ENCODE measurements at regions not wholly inside any gene's neighbourhood (a gene's known extent, or its start where the extent isn't known, plus 50 kb on each side); places are given as distances from the start of the nearest gene placed in this dataset.

DNA sequence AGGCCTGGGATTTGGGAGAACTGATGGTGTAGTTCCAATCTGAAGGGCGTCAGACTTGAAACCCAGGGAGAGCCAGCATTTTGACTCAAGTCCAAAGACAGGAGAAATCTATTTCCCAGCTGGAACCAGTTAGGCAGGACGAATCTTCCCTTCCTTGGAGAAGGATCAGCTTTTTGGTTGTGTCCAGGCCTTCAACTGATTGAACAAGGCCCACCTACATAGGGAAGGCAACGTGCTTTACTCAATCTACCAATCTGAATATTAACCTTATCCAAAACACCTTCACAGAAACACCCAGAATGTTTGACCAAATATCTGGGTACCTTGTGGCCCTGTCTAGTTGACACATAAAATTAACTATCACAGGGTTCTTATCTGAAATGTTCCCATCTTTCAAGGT is 221.9 kb upstream of the DLGAP1 start:
- Histone ChIP-seq H3K36me3 (ENCODE audit: control insufficient read depth in 2 of 3, insufficient read depth in 3 of 3, low read length in 3 of 3) (no peaks in the 10 kb centered on the region), H3K9me3 (ENCODE audit: control insufficient read depth in 2 of 3, insufficient read depth in 1 of 3, low read length in 3 of 3) (peaks cover 0 to 2% (median 0%) of the 10 kb centered on the region in 3 donors), H3K9ac (ENCODE audit: low read length in 3 of 3) (no peak overlapping the region), H3K4me3 (ENCODE audit: low read length in 3 of 3) (no peak overlapping the region), H3K27me3 (ENCODE audit: control insufficient read depth, insufficient read depth, low read length) (no peaks in the 10 kb centered on the region), H3K4me1 (ENCODE audit: control insufficient read depth in 2 of 3, insufficient read depth in 2 of 3, low read depth in 1 of 3, low read length in 3 of 3) (no peaks in the 10 kb centered on the region), H3K27ac (ENCODE audit: low read depth in 2 of 2, low read length in 2 of 2) (no peak overlapping the region)
- FAIRE-seq (no peak), DNase-seq (no peak)
- no peak for TF ChIP-seq CTCF (IDR thresholded peaks at IDR 0.05; ENCODE audit: borderline replicate concordance, extremely low read depth, insufficient read depth)
- intact Hi-C loops (cut with DNase I) = no loop called here

DNA sequence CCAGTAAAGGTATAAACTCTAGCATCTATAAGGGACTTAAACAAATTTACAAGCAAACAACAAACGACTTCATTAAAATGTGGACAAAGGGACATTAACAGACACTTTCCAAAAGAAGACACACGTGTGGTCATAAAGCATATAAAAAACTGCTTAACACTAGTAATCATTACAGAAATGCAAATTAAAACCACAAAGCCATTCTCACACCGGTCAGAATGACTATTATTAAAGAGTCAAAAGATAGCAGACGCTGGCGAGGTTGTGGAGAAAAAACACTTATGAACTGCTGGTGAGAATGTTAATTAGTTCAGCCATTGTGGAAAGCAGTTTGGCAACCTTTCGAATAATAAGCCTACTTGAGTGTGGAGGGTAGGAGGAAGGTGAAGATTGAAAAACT is 217.1 kb upstream of the DLGAP1 start:
- FAIRE-seq (no peak), DNase-seq (no peak)
- intact Hi-C loops (cut with DNase I) = no loop called here
- H3K27me3 ChIP-seq (ENCODE audit: control insufficient read depth, insufficient read depth, low read length) = no peaks in the 10 kb centered on the region
- no peaks in the 10 kb centered on the region for H3K36me3 ChIP-seq (ENCODE audit: control insufficient read depth in 2 of 3, insufficient read depth in 3 of 3, low read length in 3 of 3)
- no peaks in the 10 kb centered on the region for H3K4me1 ChIP-seq (ENCODE audit: control insufficient read depth in 2 of 3, insufficient read depth in 2 of 3, low read depth in 1 of 3, low read length in 3 of 3)
- no peak for TF ChIP-seq CTCF (IDR thresholded peaks at IDR 0.05; ENCODE audit: borderline replicate concordance, extremely low read depth, insufficient read depth)
- H3K4me3 ChIP-seq (ENCODE audit: low read length in 3 of 3) = no peak overlapping the region
- H3K9ac ChIP-seq (ENCODE audit: low read length in 3 of 3) = no peak overlapping the region
- peaks cover 0 to 7% (median 1%) of the 10 kb centered on the region in 3 donors for H3K9me3 ChIP-seq (ENCODE audit: control insufficient read depth in 2 of 3, insufficient read depth in 1 of 3, low read length in 3 of 3)
- no peak overlapping the region for H3K27ac ChIP-seq (ENCODE audit: low read depth in 2 of 2, low read length in 2 of 2)

DNA sequence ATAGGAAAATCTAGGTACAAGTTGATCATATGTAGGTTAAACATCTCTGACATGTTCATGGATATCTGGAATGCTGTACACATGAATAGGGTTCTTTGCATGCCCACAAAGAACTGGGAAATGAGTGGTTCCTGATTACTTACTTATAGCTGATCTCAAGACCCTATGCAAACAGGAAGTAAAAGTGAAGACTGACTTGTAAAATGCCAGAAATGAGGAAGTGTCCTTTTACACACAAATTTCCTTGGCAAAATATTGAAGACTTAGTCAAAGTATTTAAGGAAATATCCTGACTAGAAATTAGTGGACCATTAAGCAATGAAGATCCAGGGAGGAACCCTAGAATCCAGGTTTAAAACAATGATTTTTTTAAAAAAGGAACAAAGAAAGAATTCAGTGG is 203.7 kb upstream of the DLGAP1 start:
- intact Hi-C loops (cut with DNase I) = no loop called here
- no peaks in the 10 kb centered on the region for H3K27me3 ChIP-seq (ENCODE audit: control insufficient read depth, insufficient read depth, low read length)
- H3K27ac ChIP-seq (ENCODE audit: low read depth in 2 of 2, low read length in 2 of 2) = no peak overlapping the region
- no peaks in the 10 kb centered on the region for H3K4me1 ChIP-seq (ENCODE audit: control insufficient read depth in 2 of 3, insufficient read depth in 2 of 3, low read depth in 1 of 3, low read length in 3 of 3)
- H3K36me3 ChIP-seq (ENCODE audit: control insufficient read depth in 2 of 3, insufficient read depth in 3 of 3, low read length in 3 of 3) = no peaks in the 10 kb centered on the region
- H3K9ac ChIP-seq (ENCODE audit: low read length in 3 of 3) = no peak overlapping the region
- no peak overlapping the region for H3K4me3 ChIP-seq (ENCODE audit: low read length in 3 of 3)
- no peak for DNase-seq
- H3K9me3 ChIP-seq (ENCODE audit: control insufficient read depth in 2 of 3, insufficient read depth in 1 of 3, low read length in 3 of 3) = peaks cover 0 to 6% (median 0%) of the 10 kb centered on the region in 3 donors
- FAIRE-seq = no peak
- no peak for TF ChIP-seq CTCF (IDR thresholded peaks at IDR 0.05; ENCODE audit: borderline replicate concordance, extremely low read depth, insufficient read depth)

DNA sequence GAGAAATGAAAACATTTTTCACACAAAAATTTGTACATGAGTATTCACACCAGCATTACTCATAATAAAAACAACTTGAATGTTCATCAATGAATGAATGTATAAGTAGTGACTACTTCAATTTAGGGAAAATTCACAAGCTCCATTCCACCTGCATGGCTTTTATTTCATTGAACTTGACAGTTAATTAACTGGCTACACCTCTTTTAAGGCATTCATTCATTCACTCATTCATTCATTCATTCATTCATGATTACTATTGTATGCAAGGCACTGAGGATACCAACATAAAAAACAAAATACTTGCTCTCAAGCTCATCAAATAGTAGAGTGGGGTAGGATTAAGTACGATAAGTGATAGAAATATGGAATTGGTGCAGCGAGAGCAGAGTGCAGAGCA is 198.3 kb upstream of the DLGAP1 start:
- intact Hi-C loops (cut with DNase I) = no loop called here
- no peaks in the 10 kb centered on the region for H3K27me3 ChIP-seq (ENCODE audit: control insufficient read depth, insufficient read depth, low read length)
- DNase-seq = no peak
- no peak overlapping the region for H3K4me3 ChIP-seq (ENCODE audit: low read length in 3 of 3)
- no peak for TF ChIP-seq CTCF (IDR thresholded peaks at IDR 0.05; ENCODE audit: borderline replicate concordance, extremely low read depth, insufficient read depth)
- H3K36me3 ChIP-seq (ENCODE audit: control insufficient read depth in 2 of 3, insufficient read depth in 3 of 3, low read length in 3 of 3) = no peaks in the 10 kb centered on the region
- no peak overlapping the region for H3K27ac ChIP-seq (ENCODE audit: low read depth in 2 of 2, low read length in 2 of 2)
- peaks cover 0 to 3% (median 0%) of the 10 kb centered on the region in 3 donors for H3K9me3 ChIP-seq (ENCODE audit: control insufficient read depth in 2 of 3, insufficient read depth in 1 of 3, low read length in 3 of 3)
- no peak overlapping the region for H3K9ac ChIP-seq (ENCODE audit: low read length in 3 of 3)
- H3K4me1 ChIP-seq (ENCODE audit: control insufficient read depth in 2 of 3, insufficient read depth in 2 of 3, low read depth in 1 of 3, low read length in 3 of 3) = no peaks in the 10 kb centered on the region
- no peak for FAIRE-seq
